Neural cell (in vitro differentiated cells): ENCODE measurements at regions not wholly inside any gene's neighbourhood (a gene's known extent, or its start where the extent isn't known, plus 50 kb on each side); places are given as distances from the start of the nearest gene placed in this dataset.

Experiments
- H2AFZ ChIP-seq: fragments of 200-600, 300-800 bp; sonication (generic), shearing (Covaris generic); 2 replicates; pipeline ENCODE4 v1.6.0; 2014; ENCODE audit warnings: low read depth, mild to moderate bottlenecking, antibody characterized with exemption, low read length, moderate library complexity
- H3F3A ChIP-seq: fragments of 200-600 bp; shearing (Covaris generic); 2 replicates; pipeline ENCODE4 v1.6.1; 2016; ENCODE audit warnings: mild to moderate bottlenecking, moderate library complexity, mixed read lengths, antibody characterized with exemption, low read length; ENCODE audit not compliant: insufficient read depth, poor library complexity, severe bottlenecking
- H3K27ac ChIP-seq: fragments of 200-600, 300-800 bp; sonication (generic), shearing (Covaris generic); 2 replicates; pipeline ENCODE4 v1.5.1; 2014; ENCODE audit warnings: mild to moderate bottlenecking, low read length, moderate library complexity
- H3K27me3 ChIP-seq: fragments of 300-800, 200-600 bp; sonication (generic), shearing (Covaris generic); 2 replicates; pipeline ENCODE4 v1.6.0; 2014; ENCODE audit warnings: mild to moderate bottlenecking, low read depth, low read length, moderate library complexity; ENCODE audit not compliant: insufficient read depth
- H3K36me3 ChIP-seq: fragments of 300-800, 200-600 bp; sonication (generic), shearing (Covaris generic); 2 replicates; pipeline ENCODE4 v1.5.1; 2014; ENCODE audit warnings: mild to moderate bottlenecking, antibody characterized with exemption, low read length, moderate library complexity; ENCODE audit not compliant: insufficient read depth
- H3K4me2 ChIP-seq: fragments of 300-800, 200-600 bp; sonication (generic), shearing (Covaris generic); 2 replicates; pipeline ENCODE4 v1.6.0; 2014; ENCODE audit warnings: mild to moderate bottlenecking, low read length
- H3K4me3 ChIP-seq: fragments of 300-800, 200-600 bp; sonication (generic), shearing (Covaris generic); 2 replicates; pipeline ENCODE4 v1.5.1; 2014; ENCODE audit warnings: mild to moderate bottlenecking, low read length, moderate library complexity
- H3K79me2 ChIP-seq: fragments of 200-600 bp; shearing (Covaris generic); replicated peaks from 2 replicates; pipeline ENCODE4 v1.6.0; 2014; ENCODE audit warnings: mild to moderate bottlenecking, low read length, moderate library complexity; ENCODE audit not compliant: insufficient read depth
- H3K9ac ChIP-seq: fragments of 300-800, 200-600 bp; sonication (generic), shearing (Covaris generic); 2 replicates; pipeline ENCODE4 v1.6.1; 2016; ENCODE audit warnings: mild to moderate bottlenecking, low read length, mixed read lengths
- H3K9me2 ChIP-seq: fragments of 200-600 bp; shearing (Covaris generic); 2 replicates; pipeline ENCODE4 v1.6.1; 2016; ENCODE audit warnings: mild to moderate bottlenecking, low read length, mixed read lengths; ENCODE audit not compliant: insufficient read depth
- H3K9me3 ChIP-seq: fragments of 200-600, 300-800 bp; sonication (generic), shearing (Covaris generic); 2 replicates; pipeline ENCODE4 v1.6.1; 2016; ENCODE audit warnings: mild to moderate bottlenecking, mixed run types, low read length, moderate library complexity, mixed read lengths
- H4K20me1 ChIP-seq: fragments of 200-600 bp; shearing (Covaris generic); 2 replicates; pipeline ENCODE4 v1.6.1; 2016; ENCODE audit warnings: mild to moderate bottlenecking, mixed run types; ENCODE audit not compliant: insufficient read depth
- CTCF ChIP-seq: fragments of 450-650 bp; IDR thresholded peaks from 2 replicates; pipeline ENCODE4 v1.5.1; 2014; ENCODE audit warnings: antibody characterized with exemption, mild to moderate bottlenecking, moderate library complexity; ENCODE audit not compliant: poor library complexity, severe bottlenecking
- EP300 ChIP-seq: fragments of 450-650 bp; conservative IDR thresholded peaks from 2 replicates; pipeline ENCODE4 v1.6.1; 2014; ENCODE audit warnings: antibody characterized with exemption, mild to moderate bottlenecking, moderate library complexity; ENCODE audit not compliant: poor library complexity, severe bottlenecking
- EZH2 ChIP-seq: fragments of 200-600, 300-800 bp; shearing (Covaris generic), sonication (generic); IDR thresholded peaks from 2 replicates; pipeline ENCODE4 v1.6.1; 2014; ENCODE audit warnings: antibody characterized with exemption, low read length, borderline replicate concordance, mild to moderate bottlenecking; ENCODE audit not compliant: insufficient read depth, poor library complexity, severe bottlenecking
- MXI1 ChIP-seq: fragments of 450-650 bp; conservative IDR thresholded peaks from 2 replicates; pipeline ENCODE4 v1.6.1; 2014; ENCODE audit warnings: antibody characterized with exemption, mild to moderate bottlenecking; ENCODE audit not compliant: poor library complexity, severe bottlenecking
- POLR2AphosphoS5 ChIP-seq: IDR thresholded peaks from 2 replicates; pipeline ENCODE4 v1.6.1; 2012
- RAD21 ChIP-seq: fragments of 450-650 bp; conservative IDR thresholded peaks from 2 replicates; pipeline ENCODE4 v1.6.1; 2014; ENCODE audit warnings: antibody characterized with exemption, mild to moderate bottlenecking, moderate library complexity
- REST ChIP-seq: IDR thresholded peaks from 2 replicates; pipeline ENCODE4 v1.6.1; 2012; ENCODE audit warnings: borderline replicate concordance
- SMC3 ChIP-seq: fragments of 450-650 bp; conservative IDR thresholded peaks from 2 replicates; pipeline ENCODE4 v1.6.1; 2014; ENCODE audit warnings: antibody characterized with exemption, mild to moderate bottlenecking, moderate library complexity; ENCODE audit not compliant: poor library complexity
- TAF1 ChIP-seq: IDR thresholded peaks from 2 replicates; pipeline ENCODE4 v1.6.1; 2012; ENCODE audit warnings: low read depth

GRCh38 chr1:181981821-181982220, 79.7 kb downstream of the ZNF648 start:
- no peak overlapping the region for H3K4me3 ChIP-seq
- H2AFZ ChIP-seq: no peak overlapping the region
- H3K36me3 ChIP-seq: no peaks in the 10 kb centered on the region
- no peaks in the 10 kb centered on the region for H3K9me2 ChIP-seq
- H4K20me1 ChIP-seq: no peaks in the 10 kb centered on the region
- no peaks in the 10 kb centered on the region for H3K79me2 ChIP-seq
- H3K27me3 ChIP-seq: no peaks in the 10 kb centered on the region
- no peaks in the 10 kb centered on the region for H3K9me3 ChIP-seq
- no peaks in the 10 kb centered on the region for H3F3A ChIP-seq
- H3K27ac ChIP-seq: no peak overlapping the region
- no peak overlapping the region for H3K9ac ChIP-seq
- H3K4me2 ChIP-seq: no peak overlapping the region
- TF ChIP-seq EZH2: no peak
- TF ChIP-seq RAD21: no peak

GRCh38 chr1:181972256-181972655, 89.3 kb downstream of the ZNF648 start:
- no peak for TF ChIP-seq CTCF
- no peak for TF ChIP-seq RAD21
- no peak for TF ChIP-seq POLR2AphosphoS5
- TF ChIP-seq SMC3: no peak
- TF ChIP-seq REST: no peak
- TF ChIP-seq TAF1: no peak
- no peak for TF ChIP-seq EP300
- no peak for TF ChIP-seq MXI1
- no peak for TF ChIP-seq EZH2
- Histone ChIP-seq H3K27me3 (no peaks in the 10 kb centered on the region), H3K9me3 (no peaks in the 10 kb centered on the region), H3K9me2 (no peaks in the 10 kb centered on the region), H3K9ac (no peak overlapping the region), H4K20me1 (no peaks in the 10 kb centered on the region), H3K36me3 (no peaks in the 10 kb centered on the region), H3K27ac (no peak overlapping the region), H3K4me2 (no peak overlapping the region), H2AFZ (no peak overlapping the region), H3F3A (no peaks in the 10 kb centered on the region), H3K79me2 (no peaks in the 10 kb centered on the region), H3K4me3 (no peak overlapping the region)

- H2AFZ ChIP-seq: no peak overlapping the region
- H3K9me2 ChIP-seq: no peaks in the 10 kb centered on the region
- H3K4me3 ChIP-seq: no peak overlapping the region
- no peaks in the 10 kb centered on the region for H3K27me3 ChIP-seq
- H4K20me1 ChIP-seq: no peaks in the 10 kb centered on the region
- no peak overlapping the region for H3K27ac ChIP-seq
- H3K36me3 ChIP-seq: no peaks in the 10 kb centered on the region
- no peaks in the 10 kb centered on the region for H3K79me2 ChIP-seq
- H3F3A ChIP-seq: no peaks in the 10 kb centered on the region
- H3K4me2 ChIP-seq: no peak overlapping the region
- H3K9ac ChIP-seq: no peak overlapping the region
- TF ChIP-seq REST (no peak), RAD21 (no peak), EP300 (no peak), EZH2 (no peak), SMC3 (no peak), CTCF (no peak), TAF1 (no peak), POLR2AphosphoS5 (no peak), MXI1 (no peak)
- H3K9me3 ChIP-seq: no peaks in the 10 kb centered on the region
These were observed 90.1 kb downstream of the ZNF648 start for GRCh38 chr1:181971424-181971823.
